ENCODE measurements at regions not wholly inside any gene's neighbourhood (a gene's known extent, or its start where the extent isn't known, plus 50 kb on each side); places are given as distances from the start of the nearest gene placed in this dataset.

- Histone ChIP-seq H4K5ac (ENCODE audit: insufficient read length, low read depth, low read length) (no peak overlapping the region), H2AFZ (ENCODE audit: low read length) (no peak overlapping the region), H3K9me3 (ENCODE audit: control insufficient read depth, low read depth, low read length) (no peaks in the 10 kb centered on the region), H3K79me2 (ENCODE audit: insufficient read depth, low read length) (no peaks in the 10 kb centered on the region), H2AK5ac (ENCODE audit: insufficient read length, low read length) (no peak overlapping the region), H2BK120ac (ENCODE audit: low read depth, low read length, poor library complexity, severe bottlenecking) (no peak overlapping the region), H3K14ac (ENCODE audit: insufficient read depth, low read length) (no peak overlapping the region), H2BK20ac (ENCODE audit: low read depth, low read length, poor library complexity, severe bottlenecking) (no peak overlapping the region), H2BK12ac (ENCODE audit: insufficient read length, low read depth, low read length) (no peak overlapping the region), H3K27ac (ENCODE audit: insufficient read length, low read depth, low read length) (no peak overlapping the region), H4K8ac (replicated peaks; ENCODE audit: insufficient read length, low read depth, low read length) (no peak overlapping the region), H3K56ac (ENCODE audit: insufficient read length, low read depth, low read length) (no peak overlapping the region), H3K4me2 (ENCODE audit: insufficient read depth, insufficient read length, low read length) (no peak overlapping the region), H3K18ac (ENCODE audit: insufficient read length, low read depth, low read length) (no peak overlapping the region), H3K9ac (ENCODE audit: extremely low read depth, insufficient read length, low read length) (no peak overlapping the region), H3K4me1 (ENCODE audit: insufficient read depth, low read length) (peaks cover 4% of the 10 kb centered on the region; the same call in 1 of the 2 replicates), H3K23ac (ENCODE audit: insufficient read length, low read depth, low read length) (no peak overlapping the region), H3K23me2 (ENCODE audit: insufficient read length, low read depth, low read length, poor library complexity, severe bottlenecking) (peaks cover 5% of the 10 kb centered on the region), H3K79me1 (ENCODE audit: insufficient read depth, low read depth, low read length, poor library complexity, severe bottlenecking) (no peaks in the 10 kb centered on the region), H3K4ac (ENCODE audit: low read depth, low read length) (no peak overlapping the region), H4K91ac (ENCODE audit: insufficient read length, low read depth, low read length) (no peak overlapping the region), H3T11ph (ENCODE audit: low read length) (no peak overlapping the region), H4K20me1 (ENCODE audit: control insufficient read depth, insufficient read depth, insufficient read length) (no peaks in the 10 kb centered on the region), H2BK15ac (ENCODE audit: low read depth, low read length) (no peak overlapping the region), H3K27me3 (ENCODE audit: insufficient read depth, low read length) (no peaks in the 10 kb centered on the region), H2BK5ac (ENCODE audit: insufficient read length, low read length) (no peak overlapping the region)
- no peak overlapping the region for H3K27ac Mint-ChIP-seq
- no peak overlapping the region for H3K4me3 Mint-ChIP-seq
- no peak for DNase-seq
- H3K36me3 Mint-ChIP-seq (ENCODE audit: insufficient read depth in 1 of 3, low read depth in 3 of 3) = no peaks in the 10 kb centered on the region; a peak in 1 of 7 replicates
- H3K27me3 Mint-ChIP-seq (ENCODE audit: low read depth) = peaks cover 30% of the 10 kb centered on the region
- H3K9me3 Mint-ChIP-seq = no peaks in the 10 kb centered on the region
- peaks cover 48 to 51% of the 10 kb centered on the region in 2 experiments for H3K4me1 Mint-ChIP-seq
- TF ChIP-seq CTCF (conservative IDR thresholded peaks at IDR 0.05) = no peak
- WGBS (ENCODE audit: extremely low coverage, insufficient read length, low lambda C conversion rate) = no CpG with 5 or more reads among the region's 1 CpG
Observed at GRCh38 chr6:6723361-6723760, 134.8 kb downstream of the LY86 start.
